Skin epidermis (tissue), 12 donors: ENCODE measurements at regions not wholly inside any gene's neighbourhood (a gene's known extent, or its start where the extent isn't known, plus 50 kb on each side); places are given as distances from the start of the nearest gene placed in this dataset.
"Not testable (repeated sequence)": the region's sequence is repeated elsewhere in the genome, so short reads cannot be mapped to it uniquely, and the experiment has no call there.

Experiments
- H3K27ac ChIP-seq, 21 experiments: fragments of 200-600 bp; sonication (generic) in 11 of 21; one replicate each; pipeline ENCODE4 v1.5.0; 2020; ENCODE audit warnings: mild to moderate bottlenecking in 3 of 21, inconsistent platforms in 2 of 21, moderate library complexity in 2 of 21
- H3K4me3 ChIP-seq, 7 experiments: fragments of 200-600 bp; sonication (generic) in 2 of 7; one replicate each; pipeline ENCODE4 v1.5.0; 2020; ENCODE audit warnings: inconsistent platforms in 2 of 7, mild to moderate bottlenecking in 2 of 7, moderate library complexity in 1 of 7

- Histone ChIP-seq H3K27ac (no peak overlapping the region), H3K4me3 (no peak overlapping the region)
Observed at GRCh38 chr17:70552230-70552981, 383.1 kb downstream of the KCNJ2 start.

- H3K27ac ChIP-seq, result no peak overlapping the region
Observed at GRCh38 chr17:70552982-70553334, 383.6 kb downstream of the KCNJ2 start.

GRCh38 chr17:70555723-70556122, 386.4 kb downstream of the KCNJ2 start:
- H3K27ac ChIP-seq, result no peak overlapping the region
- H3K4me3 ChIP-seq, result no peak overlapping the region

More at GRCh38 chr17:70552982-70553334, 383.6 kb downstream of the KCNJ2 start:
- H3K4me3 ChIP-seq, result no peak overlapping the region

DNA sequence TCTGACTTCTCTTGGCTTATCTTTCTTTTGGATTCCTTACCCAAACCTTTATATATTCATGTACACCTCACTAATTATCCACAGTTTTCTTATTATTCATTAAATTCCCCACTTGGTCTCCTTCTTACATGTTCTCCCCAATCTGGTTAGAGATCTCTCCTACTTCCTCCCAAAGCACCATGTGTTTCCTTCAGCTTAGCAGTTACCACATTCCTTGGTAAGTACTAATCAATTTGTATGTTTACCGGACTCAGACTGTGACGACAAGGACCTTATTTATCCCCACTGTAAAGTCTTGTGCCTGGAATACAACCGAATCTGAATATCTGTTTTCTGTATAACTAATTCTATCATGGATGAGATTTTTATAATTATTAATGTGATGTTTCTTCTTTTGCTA, 389.5 kb downstream of the KCNJ2 start:
- Histone ChIP-seq H3K4me3 (no peak overlapping the region), H3K27ac (no peak overlapping the region)

DNA sequence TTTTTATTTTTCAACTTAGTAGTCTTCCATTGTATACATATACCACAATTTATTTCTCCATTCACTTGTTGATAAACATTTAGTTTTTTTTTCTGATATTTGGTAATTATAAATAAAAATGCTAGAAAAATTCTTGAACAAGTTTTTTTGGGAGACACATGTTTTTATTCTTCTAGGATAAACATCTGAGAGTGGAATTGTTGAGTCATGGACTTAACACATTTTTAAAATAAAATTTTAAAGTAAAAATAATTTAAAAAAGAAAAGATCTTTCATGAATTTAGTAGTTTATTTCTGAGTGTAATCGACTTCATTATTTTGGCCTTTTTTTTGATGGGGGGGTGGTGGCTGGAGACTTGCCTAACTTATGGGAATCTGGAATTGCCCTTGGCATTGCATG, 391.1 kb downstream of the KCNJ2 start:
- no peak overlapping the region for H3K4me3 ChIP-seq
- no peak overlapping the region for H3K27ac ChIP-seq

GRCh38 chr17:70562137-70562536, 392.8 kb downstream of the KCNJ2 start:
- H3K27ac ChIP-seq, result no peak overlapping the region

GRCh38 chr17:70563281-70563820, 394.0 kb downstream of the KCNJ2 start:
- Histone ChIP-seq H3K27ac (no peak overlapping the region), H3K4me3 (no peak overlapping the region)

More at GRCh38 chr17:70562137-70562536, 392.8 kb downstream of the KCNJ2 start:
- no peak overlapping the region for H3K4me3 ChIP-seq

GRCh38 chr17:70564006-70564620, 394.8 kb downstream of the KCNJ2 start:
- Histone ChIP-seq H3K27ac (no peak overlapping the region), H3K4me3 (no peak overlapping the region)

DNA sequence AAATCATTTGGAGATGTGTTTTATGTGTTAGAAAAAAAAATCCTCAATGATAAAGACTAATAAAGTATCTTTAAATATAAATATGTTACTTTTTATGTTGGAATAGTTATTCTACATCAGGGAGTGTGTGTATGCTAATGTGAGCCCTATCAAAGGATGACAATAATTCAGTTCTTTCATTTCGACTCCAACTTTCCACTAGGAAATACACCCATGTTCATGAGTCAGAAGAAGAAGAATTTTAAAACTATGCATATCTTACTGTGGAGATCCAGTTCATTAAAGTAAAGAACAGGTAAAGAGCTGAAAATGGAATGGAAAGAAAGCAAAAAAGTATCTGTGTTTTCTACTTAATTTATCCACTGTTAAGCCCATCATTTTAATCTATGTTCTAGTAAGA, 399.8 kb downstream of the KCNJ2 start:
- H3K27ac ChIP-seq, result no peak overlapping the region
- H3K4me3 ChIP-seq, result no peak overlapping the region

DNA sequence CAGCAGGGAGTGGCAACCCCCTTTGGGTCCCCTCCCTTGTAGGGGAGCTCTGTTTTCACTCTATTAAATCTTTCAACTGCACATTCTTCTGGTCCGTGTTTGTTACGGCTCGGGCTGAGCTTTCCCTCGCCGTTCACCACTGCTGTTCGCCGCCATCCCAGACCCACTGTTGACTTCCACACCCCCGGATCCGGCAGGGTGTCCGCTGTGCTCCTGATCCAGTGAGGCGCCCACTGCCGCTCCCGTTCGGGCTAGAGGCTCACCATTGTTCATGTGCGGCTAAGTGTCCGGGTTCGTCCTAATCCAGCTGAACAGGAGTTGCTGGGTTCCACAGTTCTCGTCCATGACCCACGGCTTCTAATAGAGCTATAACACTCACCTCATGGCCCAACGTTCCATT, 408.1 kb downstream of the KCNJ2 start:
- Histone ChIP-seq H3K4me3 (no peak overlapping the region), H3K27ac (no peak overlapping the region)

DNA sequence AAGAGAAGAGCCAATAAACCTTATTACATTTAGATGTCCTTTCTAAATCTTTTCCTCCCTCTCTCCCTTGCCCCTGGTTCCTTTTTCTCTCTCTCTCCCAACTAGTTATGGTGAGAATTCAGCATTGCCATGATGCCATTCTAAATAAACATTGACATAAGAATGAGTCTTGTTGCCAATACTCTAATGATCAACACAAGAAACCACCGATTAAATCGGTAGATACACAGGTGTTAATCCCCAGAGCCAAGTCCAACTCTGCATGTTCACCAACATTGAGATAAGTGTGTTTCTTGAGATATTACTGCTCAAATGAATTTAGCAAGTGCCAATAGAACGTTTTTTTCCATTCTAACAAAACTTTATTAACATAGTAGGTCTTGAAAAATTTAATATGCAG, 412.1 kb downstream of the KCNJ2 start:
- no peak overlapping the region for H3K27ac ChIP-seq
- H3K4me3 ChIP-seq, result no peak overlapping the region

- Histone ChIP-seq H3K27ac (no peak overlapping the region), H3K4me3 (no peak overlapping the region)
Observed at GRCh38 chr17:70582777-70583176, 413.4 kb downstream of the KCNJ2 start.

DNA sequence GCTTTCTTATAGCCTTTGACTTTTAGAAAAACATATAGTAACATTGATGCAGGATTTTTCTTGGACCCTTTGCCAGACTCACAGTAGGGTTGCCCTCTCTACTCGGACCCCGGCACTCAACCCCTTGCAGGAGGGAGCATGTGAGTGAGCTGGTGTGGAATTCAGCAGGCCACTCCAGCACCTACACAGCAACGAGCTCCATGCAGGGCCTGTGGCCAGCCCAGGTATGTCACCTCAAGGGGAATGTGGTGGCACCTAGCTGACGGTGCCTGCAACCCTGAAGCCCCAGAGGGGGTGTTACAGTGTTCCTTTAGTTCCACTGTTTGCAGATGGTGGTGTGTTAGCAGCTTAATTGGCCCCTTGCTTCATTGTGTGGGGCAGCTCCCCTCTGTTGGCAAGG, 414.9 kb downstream of the KCNJ2 start:
- Histone ChIP-seq H3K4me3 (no peak overlapping the region), H3K27ac (no peak overlapping the region)

GRCh38 chr17:70588003-70588402, 418.7 kb downstream of the KCNJ2 start:
- no peak overlapping the region for H3K4me3 ChIP-seq
- H3K27ac ChIP-seq, result no peak overlapping the region

DNA sequence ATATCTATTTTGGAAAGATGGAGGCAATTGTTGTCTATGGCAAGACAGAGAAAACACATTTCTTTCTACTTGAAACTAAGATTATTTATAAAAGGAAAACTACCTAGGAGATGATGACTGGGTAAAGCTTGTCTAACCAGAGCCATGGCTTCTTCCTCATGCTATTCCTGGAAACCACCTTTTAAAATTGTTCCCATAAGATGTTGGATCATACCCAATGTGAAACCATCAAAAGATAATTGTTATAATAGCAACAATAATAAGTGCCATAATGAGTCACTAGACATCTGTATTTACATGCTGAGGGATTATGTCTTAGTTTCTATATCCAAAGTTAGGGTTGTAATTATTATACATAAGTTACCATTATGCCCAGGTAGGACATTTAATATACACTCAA, 428.4 kb downstream of the KCNJ2 start:
- Histone ChIP-seq H3K27ac (peak overlapping the region in 3 of 21 experiments; percentile 0 to 21 (median 20)), H3K4me3 (no peak overlapping the region)

GRCh38 chr17:70599198-70599597, 429.9 kb downstream of the KCNJ2 start:
- no peak overlapping the region for H3K4me3 ChIP-seq
- H3K27ac ChIP-seq, result no peak overlapping the region

DNA sequence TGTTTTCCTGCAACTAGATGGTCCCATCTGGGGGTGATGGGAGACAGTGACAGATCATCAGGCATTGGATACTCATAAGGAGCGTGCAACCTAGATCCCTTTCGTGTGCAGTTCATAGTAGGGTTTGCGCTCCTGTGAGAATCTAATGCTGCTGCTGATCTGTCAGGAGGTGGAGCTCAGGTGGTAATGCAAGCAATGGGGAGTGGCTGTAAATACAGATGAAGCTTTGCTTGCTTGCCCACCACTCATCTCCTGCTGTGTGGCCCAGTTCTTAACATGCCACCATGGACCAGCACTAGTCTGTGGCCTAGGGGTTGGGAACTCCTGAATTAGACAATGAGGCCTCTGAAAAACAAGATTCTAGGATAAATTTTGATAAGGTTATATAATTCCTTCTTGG, 430.6 kb downstream of the KCNJ2 start:
- not testable (repeated sequence) for H3K27ac ChIP-seq, H3K4me3 ChIP-seq

GRCh38 chr17:70603226-70603625, 433.9 kb downstream of the KCNJ2 start:
- Histone ChIP-seq H3K4me3 (no peak overlapping the region), H3K27ac (no peak overlapping the region)

GRCh38 chr17:70604854-70605253, 435.5 kb downstream of the KCNJ2 start:
- Histone ChIP-seq H3K4me3 (no peak overlapping the region), H3K27ac (no peak overlapping the region)

DNA sequence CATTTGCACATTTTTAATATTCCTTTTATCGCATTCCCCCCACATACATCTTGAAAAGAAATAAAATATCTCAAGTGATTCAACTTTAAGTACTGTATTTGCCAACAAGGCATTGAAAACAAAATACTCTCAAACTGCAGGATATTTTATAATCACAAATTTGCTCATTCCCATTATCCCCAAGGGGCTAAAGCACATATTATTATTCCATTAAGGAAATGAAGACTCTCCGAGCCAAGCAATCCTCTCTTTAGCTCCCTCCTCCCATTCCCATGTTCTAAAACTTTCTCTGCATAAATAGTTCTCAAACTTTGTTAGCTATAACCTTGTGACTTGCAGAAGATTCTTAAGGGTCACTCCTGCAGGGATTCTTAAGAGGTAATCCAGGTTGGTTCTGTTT, 436.8 kb downstream of the KCNJ2 start:
- H3K27ac ChIP-seq, result no peak overlapping the region

GRCh38 chr17:70608193-70608592, 438.9 kb downstream of the KCNJ2 start:
- Histone ChIP-seq H3K4me3 (no peak overlapping the region), H3K27ac (no peak overlapping the region)

More for the DNA sequence above, 436.8 kb downstream of the KCNJ2 start:
- no peak overlapping the region for H3K4me3 ChIP-seq
